GM19395 (cell line): ENCODE measurements at regions not wholly inside any gene's neighbourhood (a gene's known extent, or its start where the extent isn't known, plus 50 kb on each side); places are given as distances from the start of the nearest gene placed in this dataset.

Experiments used
- ATAC-seq: cut with Tn5 transposase; IDR thresholded peaks from one replicate; pipeline ENCODE4 v1.9.1; 2021; ENCODE audit warnings: mild to moderate bottlenecking, moderate library complexity; ENCODE audit not compliant: unreplicated experiment

DNA sequence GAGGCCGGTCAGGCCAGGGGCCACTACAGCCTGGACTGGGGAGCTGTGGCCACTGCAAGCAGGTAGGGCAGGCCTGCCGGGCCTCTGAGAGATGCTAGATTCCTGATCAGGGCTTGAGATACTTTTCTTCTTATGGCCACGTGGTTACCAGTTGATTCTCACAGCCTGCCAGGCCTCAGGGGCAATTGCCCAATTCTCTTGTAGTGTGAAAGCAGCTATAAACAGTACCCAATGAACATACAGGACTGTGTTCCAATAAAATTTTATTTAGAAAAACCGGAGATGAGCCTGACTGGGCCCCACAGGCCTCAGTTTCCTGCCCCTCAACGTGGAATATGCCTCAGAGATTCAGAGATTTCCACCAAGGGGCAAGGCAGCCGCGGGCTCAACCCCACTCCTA lies 475.2 kb downstream of the TCERG1L start:
- no peak for ATAC-seq

DNA sequence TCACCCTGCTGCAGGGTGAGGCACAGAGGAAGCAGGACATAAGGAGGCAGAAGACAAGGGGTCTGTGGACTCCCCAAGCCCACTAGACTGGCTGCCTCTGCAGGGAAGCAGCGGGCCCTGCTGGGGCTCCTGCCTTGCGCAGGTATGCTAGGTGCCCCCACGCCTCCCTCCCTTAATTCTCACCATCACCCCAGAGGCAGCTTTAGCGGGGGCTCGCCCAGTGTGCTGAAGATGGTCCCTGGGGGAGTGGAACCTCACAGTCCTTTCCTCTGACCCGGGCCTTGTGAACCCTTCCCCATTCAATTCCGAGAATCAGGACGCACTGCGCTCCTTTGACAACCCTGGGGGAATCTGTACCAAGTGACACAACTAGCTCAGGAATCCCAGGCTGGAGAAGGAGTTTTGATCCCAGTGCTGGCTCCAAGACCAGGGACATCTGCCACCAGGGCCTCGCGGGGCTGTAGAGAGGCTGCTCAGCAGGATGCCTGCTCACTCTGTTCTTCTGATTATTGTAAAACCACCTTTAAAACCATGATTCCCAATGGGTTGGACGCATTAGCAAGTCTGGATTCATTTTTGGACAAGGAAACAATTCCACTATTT lies 468.4 kb downstream of the TCERG1L start:
- ATAC-seq = no peak

DNA sequence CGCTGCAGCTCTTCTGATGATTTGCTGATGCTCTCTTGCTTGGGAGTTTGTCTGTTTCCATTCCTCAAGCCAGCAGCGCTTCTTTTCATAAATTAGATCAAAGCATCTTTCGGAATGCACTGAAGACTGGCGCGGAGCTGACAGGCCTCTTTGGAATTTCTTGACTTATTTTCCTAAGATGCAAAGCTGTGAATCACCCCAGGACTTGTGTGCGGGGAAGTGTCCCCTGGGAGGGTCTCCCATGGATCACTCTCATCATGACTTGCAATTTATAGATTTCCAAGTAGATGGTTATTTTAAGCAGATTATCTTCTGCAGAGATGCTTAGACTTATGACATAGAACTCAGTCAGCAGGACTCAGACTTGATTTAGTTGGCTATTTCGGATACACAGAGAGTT lies 467.2 kb downstream of the TCERG1L start:
- no peak for ATAC-seq

DNA sequence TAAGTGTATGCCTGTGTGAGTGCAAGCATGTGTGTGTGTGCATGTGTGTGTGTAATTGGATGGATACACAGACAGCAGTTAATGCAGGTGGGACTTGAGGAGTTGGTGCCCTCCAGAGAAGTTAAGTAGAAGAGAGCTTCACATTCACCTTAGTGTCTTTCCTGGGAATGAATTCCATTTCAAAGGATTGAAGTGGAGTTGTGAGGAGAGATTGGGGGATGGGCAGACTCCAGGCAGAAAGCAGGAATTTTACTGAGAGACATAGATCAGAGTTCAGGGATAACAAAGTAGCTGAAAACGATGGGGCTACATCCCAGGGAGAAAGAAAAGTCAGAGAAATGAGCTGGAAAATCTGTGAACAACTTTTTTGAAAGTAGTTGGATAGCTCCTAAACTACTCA lies 464.4 kb downstream of the TCERG1L start:
- no peak for ATAC-seq

DNA sequence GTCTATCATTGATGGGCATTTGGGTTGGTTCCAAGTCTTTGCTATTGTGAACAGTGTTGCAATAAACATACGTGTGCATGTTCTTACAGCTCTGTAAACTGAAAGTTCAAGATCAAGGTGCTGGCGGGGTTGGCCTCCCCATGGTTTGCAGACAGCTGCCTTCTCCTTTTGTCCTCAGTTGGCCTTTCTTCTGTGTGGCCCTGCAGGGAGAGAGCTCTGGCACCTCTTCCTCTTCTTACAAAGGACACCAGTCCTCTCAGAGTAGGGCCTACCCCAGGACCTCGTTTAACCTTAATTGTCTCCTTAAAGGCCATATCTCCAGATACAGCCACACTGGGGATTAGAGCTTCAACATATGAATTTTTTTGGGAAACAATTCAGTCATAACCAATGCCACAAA lies 462.7 kb downstream of the TCERG1L start:
- no peak for ATAC-seq

DNA sequence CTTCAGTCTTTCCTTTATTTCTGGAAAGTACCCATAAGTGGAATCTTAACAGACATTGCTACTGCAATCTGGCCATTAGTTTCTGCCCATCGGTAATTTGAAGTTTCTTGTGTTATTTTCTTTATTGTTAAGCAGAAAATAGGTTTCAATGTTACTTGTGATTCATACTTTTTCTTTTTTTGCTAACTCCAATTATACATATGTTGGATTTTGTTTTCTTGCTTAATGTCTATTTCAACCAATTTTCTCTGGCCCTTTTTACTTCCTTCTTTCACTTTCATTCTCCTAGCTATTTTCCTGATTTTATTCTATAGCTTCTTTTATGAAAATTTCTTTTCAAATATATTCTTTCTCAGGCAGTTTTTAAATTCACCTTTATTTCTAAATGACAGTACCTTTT lies 457.4 kb downstream of the TCERG1L start:
- ATAC-seq = no peak

DNA sequence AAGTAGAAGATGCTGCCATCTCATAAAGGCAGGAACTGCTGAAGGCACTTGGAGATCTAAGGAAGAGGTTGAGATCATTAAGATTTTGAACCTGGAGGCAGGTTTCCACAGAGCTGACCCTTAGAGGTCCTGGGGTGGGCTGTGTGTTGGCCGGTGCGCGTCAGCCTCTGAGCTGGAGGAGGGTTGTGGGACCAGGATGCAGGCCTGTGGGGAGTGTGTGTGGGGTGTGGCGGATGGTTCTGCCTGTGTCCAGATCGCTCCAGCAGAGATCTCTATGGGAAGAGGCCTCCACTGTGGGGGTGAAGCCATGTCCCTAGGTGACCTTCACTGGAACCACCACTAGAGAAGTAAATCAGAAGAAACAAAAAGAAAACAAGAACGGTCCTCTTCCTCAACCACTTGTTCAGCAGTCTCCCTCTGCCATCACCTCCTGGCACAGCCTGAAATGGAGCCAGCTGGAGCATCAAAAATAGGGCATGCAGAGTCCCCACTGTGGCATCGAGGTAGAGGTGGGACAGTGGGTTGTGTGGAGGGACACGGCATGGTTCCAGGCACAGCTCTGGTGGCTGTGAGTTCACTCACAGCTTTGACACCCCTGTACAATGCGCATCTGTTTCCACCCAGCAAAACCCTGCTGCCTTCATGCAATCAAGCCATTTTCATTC lies 453.8 kb downstream of the TCERG1L start:
- ATAC-seq = no peak

DNA sequence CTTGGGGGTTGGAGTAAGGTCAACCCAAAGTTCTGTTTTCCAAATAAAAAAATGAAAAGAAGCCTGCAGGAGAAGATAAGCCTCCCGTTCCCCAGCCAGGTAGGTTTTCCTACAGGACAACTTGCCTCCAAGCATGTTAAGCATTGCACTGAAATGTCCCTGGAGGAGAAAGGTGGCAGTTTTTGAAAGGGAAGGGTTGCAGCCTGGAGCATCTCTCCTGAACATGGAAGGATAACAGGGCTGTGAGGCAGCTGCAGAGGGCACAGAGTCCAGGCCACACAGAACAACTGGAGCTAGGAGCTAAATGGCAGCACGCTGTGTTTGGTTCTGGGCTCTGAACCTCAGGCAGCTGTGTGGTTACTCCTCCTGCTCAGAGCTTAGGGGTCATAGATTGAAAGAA lies 452.9 kb downstream of the TCERG1L start:
- ATAC-seq = no peak

DNA sequence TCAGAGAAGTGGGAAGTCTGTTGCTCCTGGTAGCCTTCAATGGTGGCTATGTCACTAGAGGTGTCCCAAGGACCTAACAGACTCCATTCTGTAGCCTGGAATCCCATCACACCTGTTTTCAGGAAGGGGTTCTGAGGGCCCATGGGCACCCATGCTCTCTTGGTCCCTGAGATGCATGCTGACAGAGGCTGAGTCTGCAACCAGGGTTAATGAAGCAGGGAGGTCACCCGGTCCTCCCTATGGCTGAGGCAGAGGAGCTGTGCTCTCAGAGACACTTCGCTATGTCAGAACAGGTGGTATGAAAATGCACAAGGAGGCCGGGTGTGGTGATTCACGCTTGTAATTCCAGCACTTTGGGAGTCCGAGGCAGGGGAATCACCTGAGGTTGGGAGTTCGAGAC lies 452.1 kb downstream of the TCERG1L start:
- no peak for ATAC-seq

- no peak for ATAC-seq
Measured at GRCh38 chr10:130862122-130862521, 449.4 kb downstream of the TCERG1L start.

DNA sequence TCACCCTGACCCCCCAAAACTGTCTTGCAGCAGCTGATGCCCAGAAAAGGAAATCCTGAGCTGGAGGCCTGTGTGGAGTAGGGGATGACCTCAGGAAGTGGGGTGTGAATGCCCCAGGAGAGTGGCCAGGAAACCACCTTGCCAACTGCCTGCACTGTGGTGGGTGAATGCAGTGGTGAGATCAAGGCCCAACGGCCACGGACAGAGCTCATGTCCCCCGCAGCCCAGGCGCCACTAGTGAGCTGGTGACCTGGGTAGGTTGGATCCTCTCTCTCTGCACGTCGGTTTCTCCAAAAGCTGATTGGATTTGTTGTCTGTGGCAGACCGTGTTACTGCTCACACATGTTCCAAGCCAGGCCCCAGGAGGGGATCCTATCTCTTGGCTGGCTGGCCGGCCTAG lies 448.9 kb downstream of the TCERG1L start:
- ATAC-seq = no peak

DNA sequence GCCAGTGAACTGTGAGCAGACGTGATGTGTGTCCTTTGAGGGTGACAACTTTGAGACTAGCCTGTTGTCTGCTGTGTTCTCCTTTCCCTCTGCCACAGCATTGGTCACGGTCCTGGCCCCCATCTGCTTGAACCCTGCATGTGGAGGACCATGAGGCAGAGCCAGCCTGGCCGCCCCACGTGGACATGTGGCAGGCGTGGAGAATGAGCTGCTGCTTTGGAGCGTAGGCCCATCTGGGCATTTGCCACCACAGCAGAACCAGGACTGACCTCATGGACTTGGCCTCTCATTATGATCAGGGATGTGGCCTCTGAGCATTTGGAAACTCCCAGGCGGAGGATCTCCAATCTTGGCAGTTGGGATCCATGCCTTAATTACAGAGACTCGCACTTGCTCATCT lies 448.5 kb downstream of the TCERG1L start:
- no peak for ATAC-seq

GRCh38 chr10:130864961-130865818 lies 446.3 kb downstream of the TCERG1L start:
- no peak for ATAC-seq

- no peak for ATAC-seq
Measured at GRCh38 chr10:130866857-130867256, 444.7 kb downstream of the TCERG1L start.

DNA sequence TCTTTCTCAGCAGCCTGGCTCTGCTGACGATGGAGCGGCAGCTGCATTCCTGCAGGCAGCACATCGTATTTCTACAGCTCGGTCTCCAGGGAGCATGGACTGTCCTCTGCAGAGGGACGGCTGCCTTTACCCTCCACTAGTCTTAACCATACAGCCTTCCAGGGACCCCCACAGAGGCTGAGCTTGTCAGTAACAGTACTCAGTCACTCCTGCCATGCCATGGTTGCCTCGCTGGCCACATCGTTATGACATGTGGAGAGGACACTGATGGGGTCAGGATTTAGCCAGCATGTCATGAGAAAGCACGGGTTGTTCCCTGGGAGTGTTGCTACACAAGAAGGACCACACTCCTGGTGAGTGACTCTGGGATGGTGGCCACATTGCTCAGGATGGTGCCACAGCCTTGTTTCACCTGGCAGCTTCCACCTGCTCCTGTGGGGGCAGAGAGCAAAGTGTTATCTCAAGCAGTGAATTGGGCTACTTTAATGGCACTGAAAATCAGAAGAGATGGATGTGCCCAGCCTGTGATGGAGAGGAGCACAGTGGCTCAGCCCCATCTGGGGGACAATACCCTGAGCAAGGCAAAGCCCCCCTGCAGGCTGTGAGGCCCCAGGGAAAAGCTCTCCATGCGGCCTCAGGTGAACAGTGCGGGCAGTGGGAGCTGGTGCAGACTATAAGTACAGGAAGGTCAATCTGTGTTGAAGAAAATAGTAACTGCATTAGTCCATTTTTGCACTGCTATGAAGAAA lies 443.9 kb downstream of the TCERG1L start:
- no peak for ATAC-seq

GRCh38 chr10:130869179-130869841 lies 442.2 kb downstream of the TCERG1L start:
- ATAC-seq = no peak

DNA sequence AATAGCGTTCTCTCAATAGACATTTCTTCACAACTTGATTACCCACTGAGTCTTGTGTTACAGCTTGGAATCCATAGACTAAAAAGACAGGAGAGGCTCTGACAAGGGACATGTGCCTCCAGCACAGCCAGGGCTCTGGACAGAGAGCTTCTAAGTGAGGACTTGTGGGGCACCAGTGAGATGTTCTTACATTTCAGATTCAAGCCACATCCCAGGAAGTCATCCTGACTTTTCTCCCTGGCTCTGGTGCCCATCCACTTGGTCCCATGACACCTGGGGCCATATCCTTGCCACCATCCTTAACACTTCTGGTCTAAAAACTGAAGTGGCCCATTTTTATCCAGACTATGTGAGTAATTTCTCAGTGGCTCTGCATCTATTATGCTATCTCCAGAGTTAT lies 440.1 kb downstream of the TCERG1L start:
- ATAC-seq = no peak

- ATAC-seq = no peak
Measured at GRCh38 chr10:130873636-130874035, 437.9 kb downstream of the TCERG1L start.

DNA sequence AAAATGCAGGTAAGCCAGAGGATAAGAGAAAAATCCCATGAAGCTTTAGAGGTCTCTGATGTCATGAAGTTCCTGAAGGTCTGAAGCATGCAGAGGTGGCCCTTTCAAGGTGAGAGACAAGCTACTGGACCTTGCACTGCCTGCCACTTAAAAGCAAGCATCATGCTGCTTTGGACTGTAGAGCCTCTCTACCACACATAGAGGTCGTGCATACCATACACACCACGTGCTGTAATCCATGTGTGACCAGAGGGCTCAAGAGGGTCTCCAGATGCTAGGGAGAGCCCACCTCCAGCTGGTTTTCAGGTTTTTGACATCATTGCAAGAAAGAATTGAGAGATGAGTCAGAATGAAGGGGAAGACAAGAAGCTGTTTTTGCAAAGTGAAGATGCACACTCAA lies 436.4 kb downstream of the TCERG1L start:
- no peak for ATAC-seq

GRCh38 chr10:130875897-130876472 lies 435.5 kb downstream of the TCERG1L start:
- ATAC-seq = no peak
